PC-3 (cell line): ENCODE measurements at regions not wholly inside any gene's neighbourhood (a gene's known extent, or its start where the extent isn't known, plus 50 kb on each side); places are given as distances from the start of the nearest gene placed in this dataset.
"Not testable (repeated sequence)": the region's sequence is repeated elsewhere in the genome, so short reads cannot be mapped to it uniquely, and the experiment has no call there.

ENCODE experiments used
- CTCF ChIP-seq: fragments of 300-600 bp; sonication (generic); conservative IDR thresholded peaks from 2 replicates; pipeline ENCODE4 v1.5.1; 2017; ENCODE audit warnings: antibody characterized with exemption, low read depth, mild to moderate bottlenecking, low read length
- EZH2 ChIP-seq: fragments of 300-600 bp; sonication (generic); IDR thresholded peaks from one replicate; pipeline ENCODE4 v1.6.1; 2017; ENCODE audit warnings: antibody characterized with exemption, mild to moderate bottlenecking, low read length; ENCODE audit not compliant: unreplicated experiment
- EZH2phosphoT487 ChIP-seq: fragments of 300-600 bp; sonication (generic); IDR thresholded peaks from 2 replicates; pipeline ENCODE4 v1.6.1; 2018; ENCODE audit warnings: mild to moderate bottlenecking, antibody characterized with exemption, low read length, borderline replicate concordance

DNA sequence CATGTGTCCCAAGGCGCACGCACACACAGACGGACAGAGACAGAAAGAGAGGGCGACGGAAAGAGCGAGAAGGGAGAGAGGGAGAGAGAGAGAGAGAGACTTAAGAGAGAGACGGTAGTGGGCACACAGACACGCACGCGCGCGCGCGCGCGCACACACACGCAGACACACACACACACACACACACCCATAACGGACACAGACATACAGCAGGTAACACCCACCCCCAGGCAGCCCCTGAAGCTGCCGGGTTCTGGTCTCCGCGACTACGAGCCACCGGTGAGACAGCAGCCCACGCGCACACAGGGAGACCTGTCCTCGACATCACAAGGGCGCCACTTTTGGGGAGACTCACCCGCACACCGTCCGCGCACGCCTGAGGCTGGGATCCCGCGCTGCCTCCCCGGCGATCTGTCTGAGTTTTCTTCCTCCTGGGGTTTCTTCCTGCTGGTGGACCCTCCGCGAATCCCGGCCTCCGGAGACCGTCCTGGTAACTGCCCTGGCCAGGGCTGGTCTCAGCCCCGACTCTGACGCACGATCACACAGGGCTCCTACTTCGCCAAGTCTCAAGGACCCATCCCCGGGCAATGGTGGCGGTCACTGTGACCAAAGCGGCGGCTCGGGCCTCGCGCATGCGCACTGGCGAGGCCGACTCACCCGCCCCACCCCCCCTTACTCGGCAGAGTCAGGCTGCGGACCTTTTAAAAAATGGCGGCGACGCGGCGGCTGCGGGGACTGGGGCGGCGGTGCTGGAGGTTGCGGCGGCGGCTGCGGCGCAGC lies 750.7 kb downstream of the SPATA31A1 start:
- TF ChIP-seq CTCF, EZH2, EZH2phosphoT487: not testable (repeated sequence)
